ENCODE measurements at regions not wholly inside any gene's neighbourhood (a gene's known extent, or its start where the extent isn't known, plus 50 kb on each side); places are given as distances from the start of the nearest gene placed in this dataset.

- no peaks in the 10 kb centered on the region for H3K36me3 Mint-ChIP-seq (ENCODE audit: low read depth)
- peak overlapping the region; percentile 8 to 46 (median 13) for H3K27ac Mint-ChIP-seq
- no peak for TF ChIP-seq CTCF (IDR thresholded peaks at IDR 0.05; ENCODE audit: unreplicated experiment in 3 of 3)
- no peak overlapping the region for H3K4me3 Mint-ChIP-seq
- peaks cover 21% of the 10 kb centered on the region for H3K4me1 Mint-ChIP-seq
- H3K9me3 Mint-ChIP-seq, result no peaks in the 10 kb centered on the region
- peaks cover 12% of the 10 kb centered on the region for H3K27me3 Mint-ChIP-seq (ENCODE audit: low read depth)
Measured at GRCh38 chr1:221099747-221100595, 220.7 kb downstream of the HLX start.

- peaks cover 21% of the 10 kb centered on the region for H3K4me1 Mint-ChIP-seq
- no peaks in the 10 kb centered on the region for H3K9me3 Mint-ChIP-seq
- no peak overlapping the region for H3K4me3 Mint-ChIP-seq
- H3K36me3 Mint-ChIP-seq (ENCODE audit: low read depth), result no peaks in the 10 kb centered on the region
- TF ChIP-seq CTCF (IDR thresholded peaks at IDR 0.05; ENCODE audit: unreplicated experiment in 3 of 3), result no peak
- peaks cover 16% of the 10 kb centered on the region for H3K27me3 Mint-ChIP-seq (ENCODE audit: low read depth)
- peak overlapping the region in 2 of 3 experiments; percentile 1 to 13 for H3K27ac Mint-ChIP-seq
Measured at GRCh38 chr1:221100611-221101010, 221.4 kb downstream of the HLX start.

- H3K4me1 Mint-ChIP-seq, result peaks cover 21% of the 10 kb centered on the region
- H3K36me3 Mint-ChIP-seq (ENCODE audit: low read depth), result no peaks in the 10 kb centered on the region
- TF ChIP-seq CTCF (IDR thresholded peaks at IDR 0.05; ENCODE audit: unreplicated experiment in 3 of 3), result no peak
- H3K4me3 Mint-ChIP-seq, result no peak overlapping the region
- H3K27me3 Mint-ChIP-seq (ENCODE audit: low read depth), result peaks cover 11% of the 10 kb centered on the region
- H3K27ac Mint-ChIP-seq, result peak overlapping the region in 1 of 3 experiments; percentile 5
- H3K9me3 Mint-ChIP-seq, result no peaks in the 10 kb centered on the region
Measured at GRCh38 chr1:221101807-221102605, 222.8 kb downstream of the HLX start.

- Mint-ChIP-seq H3K27ac (no peak overlapping the region), H3K4me1 (peaks cover 13% of the 10 kb centered on the region), H3K4me3 (no peak overlapping the region), H3K9me3 (no peaks in the 10 kb centered on the region), H3K27me3 (ENCODE audit: low read depth) (peaks cover 8% of the 10 kb centered on the region), H3K36me3 (ENCODE audit: low read depth) (no peaks in the 10 kb centered on the region)
- TF ChIP-seq CTCF (IDR thresholded peaks at IDR 0.05; ENCODE audit: unreplicated experiment in 3 of 3), result no peak
Measured at GRCh38 chr1:221104596-221104995, 225.4 kb downstream of the HLX start.

GRCh38 chr1:221105578-221105977 lies 226.3 kb downstream of the HLX start:
- Mint-ChIP-seq H3K27me3 (ENCODE audit: low read depth) (peaks cover 8% of the 10 kb centered on the region), H3K4me3 (no peak overlapping the region), H3K9me3 (no peaks in the 10 kb centered on the region), H3K4me1 (peaks cover 10% of the 10 kb centered on the region), H3K36me3 (ENCODE audit: low read depth) (no peaks in the 10 kb centered on the region), H3K27ac (no peak overlapping the region)
- TF ChIP-seq CTCF (IDR thresholded peaks at IDR 0.05; ENCODE audit: unreplicated experiment in 3 of 3), result no peak

All from nephron (organoid).